ENCODE measurements at regions not wholly inside any gene's neighbourhood (a gene's known extent, or its start where the extent isn't known, plus 50 kb on each side); places are given as distances from the start of the nearest gene placed in this dataset.

- TF ChIP-seq ARNTL (CRISPR knock-in tag; IDR thresholded peaks at IDR 0.05; ENCODE audit: borderline replicate concordance, low read depth) (no peak), PPARA (CRISPR knock-in tag; IDR thresholded peaks at IDR 0.05; ENCODE audit: borderline replicate concordance) (no peak), ZFP30 (CRISPR knock-in tag; IDR thresholded peaks at IDR 0.05) (no peak), ZNF565 (CRISPR knock-in tag; conservative IDR thresholded peaks at IDR 0.05; ENCODE audit: low read depth) (no peak), CREB5 (CRISPR knock-in tag; IDR thresholded peaks at IDR 0.05; ENCODE audit: low read depth) (no peak), TSHZ2 (CRISPR knock-in tag; IDR thresholded peaks at IDR 0.05) (no peak), ZFP3 (CRISPR knock-in tag; IDR thresholded peaks at IDR 0.05) (no peak), OSR1 (CRISPR knock-in tag; IDR thresholded peaks at IDR 0.05) (no peak), POU6F1 (CRISPR knock-in tag; IDR thresholded peaks at IDR 0.05; ENCODE audit: borderline replicate concordance, low read depth) (no peak), ZNF70 (CRISPR knock-in tag; IDR thresholded peaks at IDR 0.05) (no peak), PATZ1 (CRISPR knock-in tag; IDR thresholded peaks at IDR 0.05; ENCODE audit: borderline replicate concordance) (no peak), ISL1 (CRISPR knock-in tag; IDR thresholded peaks at IDR 0.05) (no peak), ESRRG (CRISPR knock-in tag; IDR thresholded peaks at IDR 0.05) (no peak), ZNF8 (CRISPR knock-in tag; IDR thresholded peaks at IDR 0.05) (no peak)
- ATAC-seq = no peak
These were observed 677.0 kb downstream of the TAF11L14 start for GRCh38 chr5:18311266-18311665.

GRCh38 chr5:18312016-18312415, 677.8 kb downstream of the TAF11L14 start:
- no peak for ATAC-seq
- TF ChIP-seq GLIS3 (CRISPR knock-in tag; IDR thresholded peaks at IDR 0.05) (no peak), OSR1 (CRISPR knock-in tag; IDR thresholded peaks at IDR 0.05) (no peak), ZNF565 (CRISPR knock-in tag; conservative IDR thresholded peaks at IDR 0.05; ENCODE audit: low read depth) (no peak), CREB5 (CRISPR knock-in tag; IDR thresholded peaks at IDR 0.05; ENCODE audit: low read depth) (no peak), TCF4 (CRISPR knock-in tag; IDR thresholded peaks at IDR 0.05; ENCODE audit: borderline replicate concordance) (no peak), BACH2 (CRISPR knock-in tag; IDR thresholded peaks at IDR 0.05; ENCODE audit: borderline replicate concordance) (no peak), CSDC2 (CRISPR knock-in tag; IDR thresholded peaks at IDR 0.05) (no peak), PATZ1 (CRISPR knock-in tag; IDR thresholded peaks at IDR 0.05; ENCODE audit: borderline replicate concordance) (no peak), ZC3H10 (CRISPR knock-in tag; IDR thresholded peaks at IDR 0.05) (no peak), ZNF70 (CRISPR knock-in tag; IDR thresholded peaks at IDR 0.05) (no peak), CSRNP3 (CRISPR knock-in tag; IDR thresholded peaks at IDR 0.05) (no peak), ISL1 (CRISPR knock-in tag; IDR thresholded peaks at IDR 0.05) (no peak), TSHZ2 (CRISPR knock-in tag; IDR thresholded peaks at IDR 0.05) (no peak), ZFP30 (CRISPR knock-in tag; IDR thresholded peaks at IDR 0.05) (no peak), PPARA (CRISPR knock-in tag; IDR thresholded peaks at IDR 0.05; ENCODE audit: borderline replicate concordance) (no peak), RARB (CRISPR knock-in tag; IDR thresholded peaks at IDR 0.05) (no peak), TOX (CRISPR knock-in tag; IDR thresholded peaks at IDR 0.05; ENCODE audit: borderline replicate concordance) (no peak)
